SK-N-SH (cell line): ENCODE measurements at regions not wholly inside any gene's neighbourhood (a gene's known extent, or its start where the extent isn't known, plus 50 kb on each side); places are given as distances from the start of the nearest gene placed in this dataset.

Experiments used
- CTCF ChIA-PET: fragments of 300-600, 350-600 bp; formaldehyde crosslinking; extraction: SDS; loops from one replicate; lab custom pipeline; 2021; lab: Yijun Ruan, JAX
- POLR2A ChIA-PET: fragments of 350-600 bp; sonication (Branson Sonifier 250); formaldehyde crosslinking; extraction: SDS; loops from one replicate; lab custom pipeline; 2020; ENCODE audit warnings: antibody characterized with exemption, inconsistent platforms; lab: Yijun Ruan, JAX
- DNase-seq: peaks from one replicate; pipeline ENCODE4 v3.0.0; 2012
- H2AFZ ChIP-seq: fragments of 200-600 bp; sonication (generic); 2 replicates; pipeline ENCODE4 v1.8.1; 2016; ENCODE audit warnings: antibody characterized with exemption, mild to moderate bottlenecking, low read depth
- H3F3A ChIP-seq: fragments of 200-600 bp; sonication (generic); replicated peaks from 2 replicates; pipeline ENCODE3; 2016; ENCODE audit warnings: antibody characterized with exemption, mild to moderate bottlenecking; ENCODE audit not compliant: insufficient read depth
- H3K27ac ChIP-seq, 2 experiments: fragments of 200-500 bp in 1 of 2; fragments of 200-600 bp in 1 of 2; sonication (Bioruptor generic) in 1 of 2; sonication (generic), shearing (Covaris generic) in 1 of 2; 2 replicates each; pipeline versions ENCODE4 v1.5.1 to v1.6.1; 2014 to 2016; ENCODE audit warnings: low read depth in 2 of 2, inconsistent platforms in 1 of 2, low read length in 1 of 2, mild to moderate bottlenecking in 1 of 2, mixed read lengths in 1 of 2
- H3K27me3 ChIP-seq: fragments of 200-600 bp; sonication (generic), shearing (Covaris generic); 2 replicates; pipeline ENCODE4 v1.6.1; 2016; ENCODE audit warnings: mixed run types; ENCODE audit not compliant: insufficient read depth
- H3K36me3 ChIP-seq, 2 experiments: fragments of 200-500 bp in 1 of 2; fragments of 200-600 bp in 1 of 2; sonication (Bioruptor generic) in 1 of 2; sonication (generic) in 1 of 2; replicated peaks in 1 of 2; 2 replicates each; pipeline versions ENCODE3 to v1.5.1; 2014 to 2016; ENCODE audit warnings: low read length in 1 of 2, mild to moderate bottlenecking in 1 of 2; ENCODE audit not compliant: insufficient read depth in 2 of 2, control insufficient read depth in 1 of 2
- H3K4me1 ChIP-seq, 2 experiments: fragments of 200-500 bp in 1 of 2; fragments of 200-600 bp in 1 of 2; sonication (Bioruptor generic) in 1 of 2; sonication (generic), shearing (Covaris generic) in 1 of 2; 2 replicates each; pipeline versions ENCODE4 v1.5.1 to v1.6.1; 2014 to 2016; ENCODE audit warnings: low read depth in 1 of 2, low read length in 1 of 2, mixed run types in 1 of 2; ENCODE audit not compliant: insufficient read depth in 2 of 2, control insufficient read depth in 1 of 2
- H3K4me2 ChIP-seq: fragments of 200-600 bp; sonication (generic), shearing (Covaris generic); 2 replicates; pipeline ENCODE4 v1.6.1; 2017; ENCODE audit warnings: mixed run types
- H3K4me3 ChIP-seq, 2 experiments: fragments of 200-500 bp in 1 of 2; fragments of 200-600 bp in 1 of 2; sonication (Bioruptor generic) in 1 of 2; sonication (generic), shearing (Covaris generic) in 1 of 2; 2 replicates each; pipeline versions ENCODE4 v1.5.1 to v1.8.1; 2014 to 2016; ENCODE audit warnings: low read depth in 2 of 2, inconsistent platforms in 1 of 2, low read length in 1 of 2, mild to moderate bottlenecking in 1 of 2, mixed read lengths in 1 of 2, moderate library complexity in 1 of 2
- H3K79me2 ChIP-seq: fragments of 200-600 bp; sonication (generic); 2 replicates; pipeline ENCODE4 v1.8.1; 2017; ENCODE audit warnings: mild to moderate bottlenecking; ENCODE audit not compliant: insufficient read depth
- H3K9ac ChIP-seq: fragments of 200-600 bp; sonication (generic); 2 replicates; pipeline ENCODE4 v1.6.1; 2017; ENCODE audit warnings: mixed run types
- H3K9me2 ChIP-seq: fragments of 200-600 bp; sonication (generic); 2 replicates; pipeline ENCODE4 v1.6.1; 2017; ENCODE audit warnings: mixed run types
- H3K9me3 ChIP-seq: fragments of 200-600 bp; sonication (generic); 2 replicates; pipeline ENCODE4 v1.6.1; 2017; ENCODE audit warnings: mixed run types, mild to moderate bottlenecking, moderate library complexity
- H4K20me1 ChIP-seq: fragments of 200-600 bp; sonication (generic); 2 replicates; pipeline ENCODE4 v1.6.1; 2017; ENCODE audit warnings: mild to moderate bottlenecking, mixed run types; ENCODE audit not compliant: insufficient read depth
- GABPA ChIP-seq: IDR thresholded peaks from 2 replicates; pipeline ENCODE4 v1.4.0; 2012; ENCODE audit warnings: low read depth, mild to moderate bottlenecking
- IRF3 ChIP-seq: fragments of 150-350 bp; IDR thresholded peaks from 2 replicates; pipeline ENCODE4 v1.6.1; 2016; ENCODE audit warnings: mild to moderate bottlenecking, low read depth, low read length
- MAX ChIP-seq: IDR thresholded peaks from 2 replicates; pipeline ENCODE4 v1.4.0; 2012; ENCODE audit warnings: low read depth
- PBX3 ChIP-seq: IDR thresholded peaks from 2 replicates; pipeline ENCODE4; 2012
- RCOR1 ChIP-seq: fragments of 150-350 bp; IDR thresholded peaks from 2 replicates; pipeline ENCODE4 v1.6.1; 2017; ENCODE audit warnings: antibody characterized with exemption, low read length
- SIN3A ChIP-seq: IDR thresholded peaks from 2 replicates; pipeline ENCODE4 v1.6.1; 2012; ENCODE audit warnings: low read depth, mild to moderate bottlenecking, low read length, moderate library complexity, borderline replicate concordance
- TAF1 ChIP-seq: IDR thresholded peaks from 2 replicates; pipeline ENCODE4 v1.6.1; 2012; ENCODE audit warnings: low read depth, mild to moderate bottlenecking, low read length, moderate library complexity, borderline replicate concordance
- TCF12 ChIP-seq: IDR thresholded peaks from 2 replicates; pipeline ENCODE4 v1.4.0; 2012
- YY1 ChIP-seq: IDR thresholded peaks from 2 replicates; pipeline ENCODE4 v1.4.0; 2012; ENCODE audit warnings: low read depth, mild to moderate bottlenecking
- ZBTB33 ChIP-seq: IDR thresholded peaks from 2 replicates; pipeline ENCODE4 v1.4.0; 2012; ENCODE audit warnings: low read depth, borderline replicate concordance
- WGBS: methylation state at CpG from one replicate; pipeline ENCODE4 v1.1.6; 2017; ENCODE audit warnings: low lambda C conversion rate; 5-methylcytosine and 5-hydroxymethylcytosine counted together

- TF ChIP-seq IRF3 (no peak), TCF12 (no peak), ZBTB33 (no peak), YY1 (no peak), RCOR1 (no peak), PBX3 (no peak), SIN3A (no peak), MAX (no peak), GABPA (no peak), TAF1 (no peak)
- TF ChIP-seq, all 33 proteins: peak for 0
- CTCF ChIA-PET: no interaction called here
- Histone ChIP-seq H3K4me2 (no peak overlapping the region), H4K20me1 (no peaks in the 10 kb centered on the region), H3K4me3 (no peak overlapping the region), H3K4me1 (no peaks in the 10 kb centered on the region), H3K27me3 (no peaks in the 10 kb centered on the region), H3K27ac (no peak overlapping the region), H3K36me3 (no peaks in the 10 kb centered on the region), H3F3A (no peaks in the 10 kb centered on the region), H3K9ac (no peak overlapping the region), H3K9me2 (no peaks in the 10 kb centered on the region), H2AFZ (no peak overlapping the region), H3K9me3 (no peaks in the 10 kb centered on the region), H3K79me2 (no peaks in the 10 kb centered on the region)
- no peak for DNase-seq
- POLR2A ChIA-PET: no interaction called here
- 10% methylated on average over 17 of the region's 22 CpGs for WGBS
These were observed 485.2 kb upstream of the SALL3 start for GRCh38 chr18:78494204-78495085.

DNA sequence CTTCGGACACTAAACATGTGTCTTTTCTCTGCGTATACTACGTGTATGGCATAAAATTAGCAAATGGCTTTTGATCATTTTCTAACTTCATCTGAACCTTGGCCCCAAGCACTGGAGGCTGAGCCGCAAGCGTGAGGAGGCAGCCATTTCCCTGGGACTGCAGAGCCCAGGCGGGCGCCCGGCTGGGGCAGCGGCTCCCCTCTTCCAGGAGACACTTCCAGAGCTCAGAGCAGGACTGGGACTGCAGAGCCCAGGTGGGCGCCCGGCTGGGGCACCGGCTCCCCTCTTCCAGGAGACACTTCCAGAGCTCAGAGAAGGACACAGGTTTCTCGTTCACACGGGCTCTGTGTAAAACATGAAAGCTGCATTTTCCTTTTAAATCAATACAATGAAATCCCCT, 484.1 kb upstream of the SALL3 start:
- no peaks in the 10 kb centered on the region for H3F3A ChIP-seq
- no peak overlapping the region for H3K9ac ChIP-seq
- H4K20me1 ChIP-seq: no peaks in the 10 kb centered on the region
- no peaks in the 10 kb centered on the region for H3K4me1 ChIP-seq
- H3K9me2 ChIP-seq: no peaks in the 10 kb centered on the region
- no peaks in the 10 kb centered on the region for H3K36me3 ChIP-seq
- H3K27ac ChIP-seq: no peak overlapping the region
- TF ChIP-seq IRF3 (no peak), TAF1 (no peak)
- TF ChIP-seq, all 33 proteins: peak for 0
- no peak for DNase-seq
- H3K4me3 ChIP-seq: no peak overlapping the region
- no peaks in the 10 kb centered on the region for H3K9me3 ChIP-seq
- no peak overlapping the region for H2AFZ ChIP-seq
- 18% methylated on average over 8 of the region's 14 CpGs for WGBS
- no peak overlapping the region for H3K4me2 ChIP-seq
- POLR2A ChIA-PET: no interaction called here
- no peaks in the 10 kb centered on the region for H3K27me3 ChIP-seq
- no peaks in the 10 kb centered on the region for H3K79me2 ChIP-seq
- CTCF ChIA-PET: no interaction called here
